KMS-11 (cell line): ENCODE measurements at regions not wholly inside any gene's neighbourhood (a gene's known extent, or its start where the extent isn't known, plus 50 kb on each side); places are given as distances from the start of the nearest gene placed in this dataset.
"Not testable (repeated sequence)": the region's sequence is repeated elsewhere in the genome, so short reads cannot be mapped to it uniquely, and the experiment has no call there.

Experiments
- H2AFZ ChIP-seq: fragments of 200-600 bp; sonication (generic); 2 replicates; pipeline ENCODE4 v1.6.1; 2016; ENCODE audit warnings: antibody characterized with exemption, mixed run types, low read depth
- H3K27ac ChIP-seq: fragments of 200-600 bp; sonication (generic); 2 replicates; pipeline ENCODE4 v1.6.1; 2016; ENCODE audit warnings: mild to moderate bottlenecking, mixed run types
- H3K27me3 ChIP-seq: fragments of 200-600 bp; sonication (generic); 2 replicates; pipeline ENCODE4 v1.6.1; 2017; ENCODE audit warnings: mild to moderate bottlenecking, low read depth, mixed run types, moderate library complexity; ENCODE audit not compliant: insufficient read depth
- H3K36me3 ChIP-seq: fragments of 200-600 bp; sonication (generic); 2 replicates; pipeline ENCODE4 v1.6.1; 2017; ENCODE audit warnings: mild to moderate bottlenecking, mixed run types; ENCODE audit not compliant: insufficient read depth
- H3K4me1 ChIP-seq: fragments of 200-600 bp; sonication (generic); 2 replicates; pipeline ENCODE4 v1.6.1; 2016; ENCODE audit warnings: mild to moderate bottlenecking, low read depth, mixed run types; ENCODE audit not compliant: poor library complexity, severe bottlenecking
- H3K4me2 ChIP-seq: fragments of 200-600 bp; sonication (generic); 2 replicates; pipeline ENCODE4 v1.7.0; 2016; ENCODE audit warnings: mild to moderate bottlenecking, mixed run types
- H3K4me3 ChIP-seq: fragments of 200-600 bp; sonication (generic); IDR thresholded peaks from 2 replicates; pipeline ENCODE4 v1.6.1; 2017; ENCODE audit warnings: low read depth, low read length, mixed read lengths; ENCODE audit not compliant: insufficient read depth
- H3K79me2 ChIP-seq: fragments of 200-600 bp; sonication (generic); 2 replicates; pipeline ENCODE4 v1.6.1; 2016; ENCODE audit warnings: low read depth, mixed run types; ENCODE audit not compliant: insufficient read depth
- H3K9ac ChIP-seq: fragments of 200-600 bp; sonication (generic); 2 replicates; pipeline ENCODE4 v1.6.1; 2016; ENCODE audit warnings: mild to moderate bottlenecking, mixed run types
- H4K20me1 ChIP-seq: fragments of 200-600 bp; sonication (generic); 2 replicates; pipeline ENCODE4 v1.6.1; 2016; ENCODE audit warnings: mild to moderate bottlenecking, mixed run types; ENCODE audit not compliant: insufficient read depth
- TF ChIP-seq, protein P1 (sequence below): fragments of 200-600 bp; sonication (generic); conservative IDR thresholded peaks from 2 replicates; pipeline ENCODE4 v1.6.1; 2017; ENCODE audit warnings: low read depth, mild to moderate bottlenecking, antibody characterized with exemption, low read length, moderate library complexity, mixed read lengths

DNA sequence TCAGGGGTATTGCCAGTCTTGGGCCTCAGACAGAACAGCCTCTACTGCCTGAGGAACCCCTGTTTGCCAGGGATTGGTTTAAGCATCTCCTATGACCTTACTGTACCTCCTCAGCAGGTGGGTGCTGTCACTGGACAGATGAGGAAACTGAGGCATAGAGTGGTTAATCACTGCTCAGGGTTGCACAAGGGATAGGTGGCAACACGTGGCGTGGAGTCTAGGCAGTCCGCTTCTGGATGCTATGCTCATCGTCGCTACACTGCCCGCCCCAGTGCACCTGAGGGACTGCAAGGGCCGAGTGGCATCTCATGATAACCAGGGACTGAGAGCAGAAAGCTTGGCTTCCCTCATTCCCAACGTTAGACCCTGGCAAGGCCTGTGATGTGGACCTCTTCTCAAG lies 101.8 kb upstream of the SULF2 start:
- H4K20me1 ChIP-seq, result no peaks in the 10 kb centered on the region
- H3K9ac ChIP-seq, result no peak overlapping the region

DNA sequence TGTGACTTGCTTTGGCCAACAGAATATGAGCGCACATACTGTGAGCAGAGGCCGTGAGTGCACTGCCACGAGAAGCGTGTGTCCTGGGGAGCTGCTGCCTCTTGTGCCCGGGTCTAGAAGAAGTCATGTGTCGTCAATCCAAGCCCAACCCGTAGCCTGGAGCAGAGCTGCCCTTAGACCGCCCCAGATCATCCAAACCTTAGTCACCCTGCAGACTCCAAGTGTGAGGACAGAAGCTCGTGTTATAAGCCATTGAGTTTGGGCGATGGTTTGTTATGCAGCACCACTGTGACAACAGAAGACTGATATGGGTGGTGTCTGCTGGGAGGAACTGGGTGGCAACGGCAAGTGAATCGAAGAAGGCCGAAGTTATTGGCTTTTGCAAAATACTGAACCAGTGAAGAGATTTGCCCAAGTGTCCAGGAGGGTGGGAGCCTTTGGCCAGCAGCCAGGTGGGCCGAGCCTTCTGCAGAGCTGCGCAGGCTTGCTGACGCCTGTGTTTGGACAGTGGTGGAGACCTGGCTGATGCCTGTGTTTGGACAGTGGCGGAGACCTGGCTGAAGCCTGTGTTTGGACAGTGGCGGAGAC lies 101.3 kb upstream of the SULF2 start:
- H3K4me3 ChIP-seq, result no peak overlapping the region
- no peak overlapping the region for H3K4me2 ChIP-seq

More for the DNA sequence above, 101.8 kb upstream of the SULF2 start:
- no peak overlapping the region for H3K4me2 ChIP-seq
- H3K4me3 ChIP-seq, result no peak overlapping the region
- TF ChIP-seq, protein P1, sequence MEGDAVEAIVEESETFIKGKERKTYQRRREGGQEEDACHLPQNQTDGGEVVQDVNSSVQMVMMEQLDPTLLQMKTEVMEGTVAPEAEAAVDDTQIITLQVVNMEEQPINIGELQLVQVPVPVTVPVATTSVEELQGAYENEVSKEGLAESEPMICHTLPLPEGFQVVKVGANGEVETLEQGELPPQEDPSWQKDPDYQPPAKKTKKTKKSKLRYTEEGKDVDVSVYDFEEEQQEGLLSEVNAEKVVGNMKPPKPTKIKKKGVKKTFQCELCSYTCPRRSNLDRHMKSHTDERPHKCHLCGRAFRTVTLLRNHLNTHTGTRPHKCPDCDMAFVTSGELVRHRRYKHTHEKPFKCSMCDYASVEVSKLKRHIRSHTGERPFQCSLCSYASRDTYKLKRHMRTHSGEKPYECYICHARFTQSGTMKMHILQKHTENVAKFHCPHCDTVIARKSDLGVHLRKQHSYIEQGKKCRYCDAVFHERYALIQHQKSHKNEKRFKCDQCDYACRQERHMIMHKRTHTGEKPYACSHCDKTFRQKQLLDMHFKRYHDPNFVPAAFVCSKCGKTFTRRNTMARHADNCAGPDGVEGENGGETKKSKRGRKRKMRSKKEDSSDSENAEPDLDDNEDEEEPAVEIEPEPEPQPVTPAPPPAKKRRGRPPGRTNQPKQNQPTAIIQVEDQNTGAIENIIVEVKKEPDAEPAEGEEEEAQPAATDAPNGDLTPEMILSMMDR, result no peak
- H3K79me2 ChIP-seq, result no peaks in the 10 kb centered on the region
- H2AFZ ChIP-seq, result no peak overlapping the region
- no peaks in the 10 kb centered on the region for H3K4me1 ChIP-seq
- peaks cover 37% of the 10 kb centered on the region for H3K27me3 ChIP-seq
- H3K27ac ChIP-seq, result no peak overlapping the region
- H3K36me3 ChIP-seq, result no peaks in the 10 kb centered on the region

DNA sequence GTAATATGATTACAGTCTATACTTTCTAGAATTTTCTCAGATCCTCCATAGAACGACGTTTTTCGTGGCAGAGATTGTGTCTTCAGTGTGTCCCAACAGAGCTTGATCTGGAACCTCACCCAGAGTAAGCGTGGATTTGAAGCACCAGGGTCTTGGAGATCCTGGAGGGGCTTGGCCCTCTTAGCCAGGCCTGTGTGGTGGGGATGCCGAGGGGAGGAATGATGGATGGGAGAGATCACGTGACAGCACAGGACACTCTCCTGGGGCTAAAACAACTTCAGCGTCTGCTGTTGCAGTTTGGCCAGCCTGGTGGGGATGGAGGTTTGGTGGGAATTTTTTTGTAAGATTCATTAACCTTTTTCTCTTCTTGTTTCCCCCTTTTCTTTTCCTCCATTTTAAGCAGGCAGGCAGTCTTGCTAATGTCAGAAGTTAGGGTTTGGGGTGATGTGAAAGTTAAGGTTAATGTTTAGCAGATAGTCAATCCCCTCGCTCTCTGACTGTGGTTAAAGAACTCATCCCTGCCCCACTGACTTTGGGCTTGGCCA lies 100.7 kb upstream of the SULF2 start:
- TF ChIP-seq, protein P1, result no peak
- Histone ChIP-seq H4K20me1 (no peaks in the 10 kb centered on the region), H3K27me3 (peaks cover 40% of the 10 kb centered on the region), H3K79me2 (no peaks in the 10 kb centered on the region), H3K4me2 (no peak overlapping the region), H3K4me1 (no peaks in the 10 kb centered on the region), H3K4me3 (no peak overlapping the region), H3K36me3 (no peaks in the 10 kb centered on the region), H3K9ac (no peak overlapping the region), H3K27ac (no peak overlapping the region), H2AFZ (no peak overlapping the region)

More for the DNA sequence above, 101.3 kb upstream of the SULF2 start:
- Histone ChIP-seq H3K4me1 (no peaks in the 10 kb centered on the region), H4K20me1 (no peaks in the 10 kb centered on the region), H3K27ac (no peak overlapping the region), H3K27me3 (peaks cover 37% of the 10 kb centered on the region), H3K36me3 (no peaks in the 10 kb centered on the region), H3K79me2 (no peaks in the 10 kb centered on the region), H2AFZ (no peak overlapping the region), H3K9ac (no peak overlapping the region)
- TF ChIP-seq, protein P1, result no peak

DNA sequence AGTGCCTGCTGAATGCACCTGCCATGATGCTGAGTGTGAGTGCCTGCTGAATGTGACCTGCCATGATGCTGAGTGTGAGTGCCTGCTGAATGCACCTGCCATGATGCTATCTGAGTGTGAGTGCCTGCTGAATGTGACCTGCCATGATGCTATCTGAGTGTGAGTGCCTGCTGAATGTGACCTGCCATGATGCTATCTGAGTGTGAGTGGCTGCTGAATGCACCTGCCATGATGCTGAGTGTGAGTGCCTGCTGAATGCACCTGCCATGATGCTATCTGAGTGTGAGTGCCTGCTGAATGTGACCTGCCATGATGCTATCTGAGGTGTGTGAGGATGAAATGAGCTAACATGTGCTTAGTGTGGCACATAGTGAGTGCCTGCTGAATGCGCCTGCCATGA lies 98.7 kb upstream of the SULF2 start:
- H3K4me3 ChIP-seq, H3K79me2 ChIP-seq, H3K36me3 ChIP-seq, H4K20me1 ChIP-seq, H3K4me2 ChIP-seq, H3K4me1 ChIP-seq, H3K9ac ChIP-seq, H2AFZ ChIP-seq, H3K27ac ChIP-seq: not testable (repeated sequence)
- peaks cover 33% of the 10 kb centered on the region for H3K27me3 ChIP-seq

DNA sequence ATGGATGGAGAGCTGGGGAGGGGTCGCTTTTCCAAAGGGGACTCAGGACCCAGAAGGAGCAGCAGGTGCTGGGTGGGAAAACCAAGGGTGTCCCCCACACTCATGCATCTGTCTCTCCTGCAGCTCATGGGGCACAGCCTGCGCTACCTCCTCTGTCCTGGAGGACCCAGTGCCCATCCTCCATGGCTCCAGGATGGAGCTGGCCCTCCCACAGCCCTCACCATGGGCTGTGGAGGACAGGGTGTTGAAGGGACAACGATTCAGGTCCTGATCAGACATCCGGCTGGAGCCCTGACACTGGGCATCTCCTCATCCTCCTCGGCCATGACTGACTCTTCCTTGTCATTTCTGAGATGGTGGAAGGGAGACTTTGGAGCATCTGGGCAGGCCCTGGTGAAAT lies 97.9 kb upstream of the SULF2 start:
- TF ChIP-seq, protein P1, result no peak
- Histone ChIP-seq H3K79me2 (no peaks in the 10 kb centered on the region), H3K4me1 (no peaks in the 10 kb centered on the region), H3K27me3 (peaks cover 26% of the 10 kb centered on the region), H3K4me3 (no peak overlapping the region), H4K20me1 (no peaks in the 10 kb centered on the region), H3K4me2 (no peak overlapping the region), H2AFZ (no peak overlapping the region), H3K36me3 (no peaks in the 10 kb centered on the region), H3K27ac (no peak overlapping the region), H3K9ac (no peak overlapping the region)
